ENCODE measurements at regions not wholly inside any gene's neighbourhood (a gene's known extent, or its start where the extent isn't known, plus 50 kb on each side); places are given as distances from the start of the nearest gene placed in this dataset.
"Not testable (repeated sequence)": the region's sequence is repeated elsewhere in the genome, so short reads cannot be mapped to it uniquely, and the experiment has no call there.

GRCh38 chr6:112960130-112960529 lies 613.0 kb downstream of the RFPL4B start:
- H3K4me3 ChIP-seq (replicated peaks in 1 of 2; ENCODE audit: low read depth in 1 of 2, low read length in 2 of 2); H3K36me3 ChIP-seq (ENCODE audit: control insufficient read depth in 1 of 2, insufficient read depth in 2 of 2, low read length in 2 of 2); POLR2A ChIA-PET; RAD21 ChIA-PET (ENCODE audit: low non-redundant PET in 1 of 2, low total read pairs in 2 of 2, uncharacterized antibody in 2 of 2, unreplicated experiment in 2 of 2); CTCF ChIA-PET; H3K9me2 ChIP-seq (ENCODE audit: insufficient read depth); BruUV-seq (replicated peaks); H3K27ac ChIP-seq (ENCODE audit: low read depth, low read length); H2AFZ ChIP-seq (ENCODE audit: low read depth, low read length, poor library complexity, severe bottlenecking); H3K79me2 ChIP-seq (ENCODE audit: insufficient read depth, low read length); H3K9ac ChIP-seq (ENCODE audit: low read length); intact Hi-C loops (cut with micrococcal nuclease); ATAC-seq; DNase-seq (ENCODE audit: low read depth, low spot score); H3K4me1 ChIP-seq (ENCODE audit: control insufficient read depth in 1 of 2, insufficient read depth in 2 of 2, low read length in 2 of 2); H3K27me3 ChIP-seq (ENCODE audit: insufficient read depth, low read length); H3K9me3 ChIP-seq (ENCODE audit: control insufficient read depth in 1 of 2, insufficient read depth in 1 of 2, low read depth in 1 of 2, low read length in 2 of 2); H4K20me1 ChIP-seq (ENCODE audit: insufficient read depth); H3K4me2 ChIP-seq (ENCODE audit: low read length): not testable (repeated sequence)

- DNase-seq (ENCODE audit: low read depth, low spot score) (no peak), ATAC-seq (no peak)
- ChIA-PET CTCF (no interaction called here), POLR2A (no interaction called here), RAD21 (ENCODE audit: low non-redundant PET in 1 of 2, low total read pairs in 2 of 2, uncharacterized antibody in 2 of 2, unreplicated experiment in 2 of 2) (no interaction called here)
- H3K9ac ChIP-seq (ENCODE audit: low read length) = no peak overlapping the region
- H3K27me3 ChIP-seq (ENCODE audit: insufficient read depth, low read length) = no peaks in the 10 kb centered on the region
- H3K4me2 ChIP-seq (ENCODE audit: low read length) = no peak overlapping the region
- TF ChIP-seq RAD21 (IDR thresholded peaks at IDR 0.05; ENCODE audit: low read depth) = no peak
- TF ChIP-seq CEBPB (IDR thresholded peaks at IDR 0.05; ENCODE audit: low read depth) = no peak
- no peak for TF ChIP-seq JUND (IDR thresholded peaks at IDR 0.05)
- no peak for TF ChIP-seq ZBTB33 (IDR thresholded peaks at IDR 0.05; ENCODE audit: extremely low read depth, insufficient replicate concordance, low read length)
- no peak for TF ChIP-seq CTCF (IDR thresholded peaks at IDR 0.05 in 2 of 3, conservative IDR thresholded peaks at IDR 0.05 in 1 of 3; ENCODE audit: borderline replicate concordance in 1 of 3, insufficient read depth in 1 of 3, low read depth in 2 of 3, low read length in 2 of 3)
- TF ChIP-seq CBX3 (IDR thresholded peaks at IDR 0.05; ENCODE audit: low read depth) = no peak
- no peak overlapping the region for H3K4me3 ChIP-seq (replicated peaks in 1 of 2; ENCODE audit: low read depth in 1 of 2, low read length in 2 of 2)
- BruUV-seq (replicated peaks) = no TSS peak
- no peaks in the 10 kb centered on the region for H4K20me1 ChIP-seq (ENCODE audit: insufficient read depth)
- no peaks in the 10 kb centered on the region for H3K79me2 ChIP-seq (ENCODE audit: insufficient read depth, low read length)
- no peaks in the 10 kb centered on the region for H3K9me3 ChIP-seq (ENCODE audit: control insufficient read depth in 1 of 2, insufficient read depth in 1 of 2, low read depth in 1 of 2, low read length in 2 of 2)
- no peaks in the 10 kb centered on the region for H3K36me3 ChIP-seq (ENCODE audit: control insufficient read depth in 1 of 2, insufficient read depth in 2 of 2, low read length in 2 of 2)
- no peaks in the 10 kb centered on the region for H3K4me1 ChIP-seq (ENCODE audit: control insufficient read depth in 1 of 2, insufficient read depth in 2 of 2, low read length in 2 of 2)
- intact Hi-C loops (cut with micrococcal nuclease) = no loop called here
- no peak overlapping the region for H2AFZ ChIP-seq (ENCODE audit: low read depth, low read length, poor library complexity, severe bottlenecking)
- H3K27ac ChIP-seq (ENCODE audit: low read depth, low read length) = no peak overlapping the region
- H3K9me2 ChIP-seq (ENCODE audit: insufficient read depth) = no peaks in the 10 kb centered on the region
These were observed 620.8 kb downstream of the RFPL4B start for GRCh38 chr6:112967974-112968373.
